Rectal smooth muscle tissue (tissue), 1 donor: ENCODE measurements at regions not wholly inside any gene's neighbourhood (a gene's known extent, or its start where the extent isn't known, plus 50 kb on each side); places are given as distances from the start of the nearest gene placed in this dataset.

ENCODE experiments used
- H3K27ac ChIP-seq: one replicate; pipeline ENCODE4 v1.7.0; 2013; ENCODE audit warnings: low read depth, low read length, inconsistent platforms
- H3K27me3 ChIP-seq: one replicate; pipeline ENCODE4 v1.7.0; 2013; ENCODE audit warnings: low read length; ENCODE audit not compliant: control insufficient read depth, insufficient read depth
- H3K36me3 ChIP-seq: one replicate; pipeline ENCODE4 v1.7.0; 2013; ENCODE audit warnings: low read length; ENCODE audit not compliant: control insufficient read depth, insufficient read depth
- H3K4me1 ChIP-seq: one replicate; pipeline ENCODE4 v1.7.0; 2013; ENCODE audit warnings: low read length; ENCODE audit not compliant: control insufficient read depth, insufficient read depth
- H3K4me3 ChIP-seq: one replicate; pipeline ENCODE4 v1.7.0; 2013; ENCODE audit warnings: low read length
- H3K9ac ChIP-seq: one replicate; pipeline ENCODE4 v1.7.0; 2013; ENCODE audit warnings: low read length

GRCh38 chr14:29197557-29197956, 431.0 kb downstream of the FOXG1 start:
- Histone ChIP-seq H3K4me3 (no peak overlapping the region), H3K4me1 (no peaks in the 10 kb centered on the region), H3K9ac (no peak overlapping the region), H3K27ac (no peak overlapping the region), H3K36me3 (no peaks in the 10 kb centered on the region), H3K27me3 (no peaks in the 10 kb centered on the region)

GRCh38 chr14:29205658-29206057, 439.1 kb downstream of the FOXG1 start:
- Histone ChIP-seq H3K27me3 (no peaks in the 10 kb centered on the region), H3K27ac (no peak overlapping the region), H3K4me3 (no peak overlapping the region), H3K36me3 (no peaks in the 10 kb centered on the region), H3K9ac (no peak overlapping the region), H3K4me1 (no peaks in the 10 kb centered on the region)

GRCh38 chr14:29215853-29216252, 449.3 kb downstream of the FOXG1 start:
- H3K27ac ChIP-seq: no peak overlapping the region
- no peaks in the 10 kb centered on the region for H3K4me1 ChIP-seq
- H3K4me3 ChIP-seq: no peak overlapping the region
- H3K9ac ChIP-seq: no peak overlapping the region
- H3K36me3 ChIP-seq: no peaks in the 10 kb centered on the region
- H3K27me3 ChIP-seq: no peaks in the 10 kb centered on the region

- H3K4me1 ChIP-seq: no peaks in the 10 kb centered on the region
- no peaks in the 10 kb centered on the region for H3K27me3 ChIP-seq
- H3K36me3 ChIP-seq: no peaks in the 10 kb centered on the region
- H3K27ac ChIP-seq: no peak overlapping the region
- H3K9ac ChIP-seq: no peak overlapping the region
- H3K4me3 ChIP-seq: no peak overlapping the region
These were observed 450.0 kb downstream of the FOXG1 start for GRCh38 chr14:29216268-29217232.

GRCh38 chr14:29217813-29218450, 451.3 kb downstream of the FOXG1 start:
- Histone ChIP-seq H3K4me3 (no peak overlapping the region), H3K36me3 (no peaks in the 10 kb centered on the region), H3K27ac (no peak overlapping the region), H3K9ac (no peak overlapping the region), H3K4me1 (no peaks in the 10 kb centered on the region), H3K27me3 (no peaks in the 10 kb centered on the region)

- Histone ChIP-seq H3K9ac (no peak overlapping the region), H3K27me3 (no peaks in the 10 kb centered on the region), H3K4me3 (no peak overlapping the region), H3K27ac (no peak overlapping the region), H3K36me3 (no peaks in the 10 kb centered on the region), H3K4me1 (no peaks in the 10 kb centered on the region)
These were observed 453.5 kb downstream of the FOXG1 start for GRCh38 chr14:29220072-29220471.

GRCh38 chr14:29220566-29220965, 454.0 kb downstream of the FOXG1 start:
- H3K4me1 ChIP-seq: no peaks in the 10 kb centered on the region

GRCh38 chr14:29222006-29222405, 455.4 kb downstream of the FOXG1 start:
- no peaks in the 10 kb centered on the region for H3K4me1 ChIP-seq
- no peak overlapping the region for H3K27ac ChIP-seq
- H3K36me3 ChIP-seq: no peaks in the 10 kb centered on the region
- no peak overlapping the region for H3K9ac ChIP-seq
- H3K27me3 ChIP-seq: no peaks in the 10 kb centered on the region
- no peak overlapping the region for H3K4me3 ChIP-seq

More at GRCh38 chr14:29220566-29220965, 454.0 kb downstream of the FOXG1 start:
- Histone ChIP-seq H3K36me3 (no peaks in the 10 kb centered on the region), H3K4me3 (no peak overlapping the region), H3K27me3 (no peaks in the 10 kb centered on the region), H3K27ac (no peak overlapping the region), H3K9ac (no peak overlapping the region)

GRCh38 chr14:29222671-29223268, 456.2 kb downstream of the FOXG1 start:
- Histone ChIP-seq H3K27me3 (no peaks in the 10 kb centered on the region), H3K27ac (no peak overlapping the region), H3K36me3 (no peaks in the 10 kb centered on the region), H3K4me1 (no peaks in the 10 kb centered on the region), H3K9ac (no peak overlapping the region), H3K4me3 (no peak overlapping the region)

- H3K9ac ChIP-seq: no peak overlapping the region
- no peak overlapping the region for H3K27ac ChIP-seq
- H3K27me3 ChIP-seq: no peaks in the 10 kb centered on the region
- H3K4me3 ChIP-seq: no peak overlapping the region
- no peaks in the 10 kb centered on the region for H3K36me3 ChIP-seq
- H3K4me1 ChIP-seq: no peaks in the 10 kb centered on the region
These were observed 457.4 kb downstream of the FOXG1 start for GRCh38 chr14:29223947-29224346.

- Histone ChIP-seq H3K9ac (no peak overlapping the region), H3K27ac (no peak overlapping the region), H3K36me3 (no peaks in the 10 kb centered on the region), H3K4me1 (no peaks in the 10 kb centered on the region), H3K27me3 (no peaks in the 10 kb centered on the region), H3K4me3 (no peak overlapping the region)
These were observed 461.0 kb downstream of the FOXG1 start for GRCh38 chr14:29227631-29228030.

GRCh38 chr14:29232153-29232552, 465.6 kb downstream of the FOXG1 start:
- Histone ChIP-seq H3K9ac (no peak overlapping the region), H3K4me1 (no peaks in the 10 kb centered on the region), H3K36me3 (no peaks in the 10 kb centered on the region), H3K27ac (no peak overlapping the region), H3K4me3 (no peak overlapping the region), H3K27me3 (no peaks in the 10 kb centered on the region)
